Epithelial cell of proximal tubule (primary cell): ENCODE measurements at regions not wholly inside any gene's neighbourhood (a gene's known extent, or its start where the extent isn't known, plus 50 kb on each side); places are given as distances from the start of the nearest gene placed in this dataset.
"Not testable (repeated sequence)": the region's sequence is repeated elsewhere in the genome, so short reads cannot be mapped to it uniquely, and the experiment has no call there.

Experiments
- DNase-seq: peaks from one replicate; pipeline ENCODE4 v3.0.0-alpha.2; 2011; ENCODE audit warnings: low read depth
- H3K4me3 ChIP-seq: 2 replicates; pipeline ENCODE4 v1.5.1; 2011; ENCODE audit warnings: low read depth, mild to moderate bottlenecking, low read length
- TF ChIP-seq, protein P1 (sequence below): conservative IDR thresholded peaks from 2 replicates; pipeline ENCODE4 v1.5.1; 2012; ENCODE audit warnings: low read depth, mild to moderate bottlenecking, low read length

GRCh38 chr13:21282065-21282464 is 105.6 kb downstream of the MRPL57 start:
- TF ChIP-seq, protein P1, sequence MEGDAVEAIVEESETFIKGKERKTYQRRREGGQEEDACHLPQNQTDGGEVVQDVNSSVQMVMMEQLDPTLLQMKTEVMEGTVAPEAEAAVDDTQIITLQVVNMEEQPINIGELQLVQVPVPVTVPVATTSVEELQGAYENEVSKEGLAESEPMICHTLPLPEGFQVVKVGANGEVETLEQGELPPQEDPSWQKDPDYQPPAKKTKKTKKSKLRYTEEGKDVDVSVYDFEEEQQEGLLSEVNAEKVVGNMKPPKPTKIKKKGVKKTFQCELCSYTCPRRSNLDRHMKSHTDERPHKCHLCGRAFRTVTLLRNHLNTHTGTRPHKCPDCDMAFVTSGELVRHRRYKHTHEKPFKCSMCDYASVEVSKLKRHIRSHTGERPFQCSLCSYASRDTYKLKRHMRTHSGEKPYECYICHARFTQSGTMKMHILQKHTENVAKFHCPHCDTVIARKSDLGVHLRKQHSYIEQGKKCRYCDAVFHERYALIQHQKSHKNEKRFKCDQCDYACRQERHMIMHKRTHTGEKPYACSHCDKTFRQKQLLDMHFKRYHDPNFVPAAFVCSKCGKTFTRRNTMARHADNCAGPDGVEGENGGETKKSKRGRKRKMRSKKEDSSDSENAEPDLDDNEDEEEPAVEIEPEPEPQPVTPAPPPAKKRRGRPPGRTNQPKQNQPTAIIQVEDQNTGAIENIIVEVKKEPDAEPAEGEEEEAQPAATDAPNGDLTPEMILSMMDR: no peak
- no peak overlapping the region for H3K4me3 ChIP-seq
- no peak for DNase-seq

GRCh38 chr13:21287331-21287907 is 111.0 kb downstream of the MRPL57 start:
- TF ChIP-seq, protein P1: no peak
- no peak for DNase-seq
- H3K4me3 ChIP-seq: no peak overlapping the region

DNA sequence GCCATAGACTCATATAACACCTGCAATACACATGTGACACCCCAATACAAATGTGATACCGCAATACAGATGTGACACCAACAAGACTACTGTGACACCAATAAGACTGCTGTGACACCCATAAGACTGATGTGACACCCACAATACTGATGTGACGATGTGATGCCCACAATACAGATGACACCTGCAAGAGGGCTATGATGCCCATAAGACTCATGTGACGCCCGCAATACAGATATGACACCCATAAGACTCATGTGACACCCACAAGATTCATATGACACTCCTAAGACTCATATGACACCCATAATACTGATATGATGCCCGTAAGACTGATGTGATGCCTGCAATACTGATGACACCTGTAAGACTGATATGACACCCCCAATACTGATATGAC is 113.0 kb downstream of the MRPL57 start:
- TF ChIP-seq, protein P1: no peak
- no peak for DNase-seq
- no peak overlapping the region for H3K4me3 ChIP-seq

DNA sequence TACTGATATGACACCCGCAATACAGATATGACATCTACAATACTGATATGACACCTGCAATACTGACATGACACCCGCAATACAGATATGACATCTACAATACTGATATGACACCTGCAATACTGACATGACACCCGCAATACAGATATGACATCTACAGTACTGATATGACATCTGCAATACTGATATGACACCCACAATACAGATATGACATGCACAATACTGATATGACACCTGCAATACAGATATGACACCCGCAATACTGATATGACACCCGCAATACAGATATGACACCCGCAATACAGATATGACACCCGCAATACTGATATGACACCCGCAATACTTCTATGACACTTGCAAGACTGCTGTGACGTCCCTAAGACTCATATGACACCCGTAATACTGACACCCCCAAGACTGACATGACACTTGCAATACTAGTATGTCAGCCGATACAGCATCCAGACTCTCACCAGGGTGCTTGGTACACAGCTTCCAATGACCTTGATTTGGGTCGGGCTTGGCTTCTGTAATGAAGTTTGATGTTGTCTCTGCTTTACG is 114.1 kb downstream of the MRPL57 start:
- DNase-seq, H3K4me3 ChIP-seq: not testable (repeated sequence)

DNA sequence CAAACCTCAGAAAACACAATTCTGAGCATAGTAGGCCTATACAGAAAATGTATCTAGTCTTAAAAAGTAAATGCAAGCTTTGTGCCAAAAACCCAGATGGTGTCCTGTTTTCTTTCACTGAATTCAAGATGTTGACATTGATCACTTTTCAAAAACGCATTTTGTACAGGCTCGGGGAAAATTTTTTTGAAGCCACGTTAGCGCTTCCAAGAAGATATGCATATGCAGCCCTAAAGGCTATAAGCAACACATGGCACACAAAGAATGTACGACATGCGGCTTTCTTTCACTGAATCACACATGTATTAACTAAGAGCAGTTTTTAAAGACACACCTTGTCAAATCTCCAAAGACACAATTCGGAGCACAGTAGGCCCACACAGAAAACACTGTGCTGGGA is 115.4 kb downstream of the MRPL57 start:
- DNase-seq: no peak
- TF ChIP-seq, protein P1: no peak

DNA sequence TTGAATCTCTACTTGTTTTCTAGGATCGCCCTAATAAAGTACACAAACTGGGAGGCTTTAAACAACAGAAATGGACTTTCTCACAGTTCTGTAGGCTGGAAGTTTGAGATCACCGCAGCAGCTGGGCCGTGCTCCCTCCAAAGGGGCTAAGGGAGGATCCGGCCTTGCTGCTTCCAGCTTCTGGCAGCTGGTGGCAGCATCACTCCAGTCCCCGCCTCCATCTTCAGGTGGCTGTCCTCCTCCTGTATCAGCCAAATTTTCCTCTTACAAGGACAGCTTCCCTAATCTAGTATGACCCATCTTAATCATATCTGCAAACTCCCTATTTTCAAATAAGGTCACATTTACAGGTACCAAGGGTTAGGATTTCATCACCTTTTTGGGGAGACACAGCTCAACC is 120.5 kb downstream of the MRPL57 start:
- H3K4me3 ChIP-seq, DNase-seq: not testable (repeated sequence)
- TF ChIP-seq, protein P1: peak; percentile 61

More for the DNA sequence above, 115.4 kb downstream of the MRPL57 start:
- no peak overlapping the region for H3K4me3 ChIP-seq

- TF ChIP-seq, protein P1: no peak
- no peak for DNase-seq
- H3K4me3 ChIP-seq: peak overlapping the region; percentile 77
Measured at GRCh38 chr13:21297447-21297846, 121.0 kb downstream of the MRPL57 start.
